ENCODE measurements at regions not wholly inside any gene's neighbourhood (a gene's known extent, or its start where the extent isn't known, plus 50 kb on each side); places are given as distances from the start of the nearest gene placed in this dataset.
A peak's percentile ranks its signal among the peaks of the same experiment; 100 is the strongest.

- Histone ChIP-seq H3K27me3 (ENCODE audit: insufficient read depth in 3 of 3, low read length in 2 of 3) (no peaks in the 10 kb centered on the region), H3K9me3 (no peaks in the 10 kb centered on the region), H3K27ac (peak overlapping the region; percentile 63), H3K36me3 (ENCODE audit: insufficient read depth in 1 of 2, low read depth in 1 of 2) (no peaks in the 10 kb centered on the region), H3K4me3 (no peak overlapping the region), H3K4me1 (peaks cover 20% of the 10 kb centered on the region)
- no peak for TF ChIP-seq CTCF (IDR thresholded peaks at IDR 0.05)
- intact Hi-C loops (cut with DNase I): no loop called here
- ATAC-seq (no peak), DNase-seq (peak in 1 of 2 donors; percentile 48)
- WGBS, 3 donors: 72 to 83% (median 78%) methylated on average over 10 of the region's 10 CpGs
Observed at GRCh38 chr9:107740088-107740980, 250.8 kb upstream of the KLF4 start.

- no peak for TF ChIP-seq CTCF (IDR thresholded peaks at IDR 0.05)
- Histone ChIP-seq H3K27me3 (ENCODE audit: insufficient read depth in 3 of 3, low read length in 2 of 3) (no peaks in the 10 kb centered on the region), H3K4me3 (no peak overlapping the region), H3K36me3 (ENCODE audit: insufficient read depth in 1 of 2, low read depth in 1 of 2) (no peaks in the 10 kb centered on the region), H3K4me1 (peaks cover 24% of the 10 kb centered on the region), H3K27ac (peak overlapping the region; percentile 63), H3K9me3 (no peaks in the 10 kb centered on the region)
- ATAC-seq (peak; percentile 74 to 85 (median 84)), DNase-seq (peak; percentile 70 to 80)
- intact Hi-C loops (cut with DNase I): no loop called here
- 19 to 38% (median 21%) methylated on average over 12 of the region's 12 CpGs for WGBS, 3 donors
Observed at GRCh38 chr9:107739601-107740082, 250.1 kb upstream of the KLF4 start.

GRCh38 chr9:107738789-107739188 lies 249.2 kb upstream of the KLF4 start:
- H3K27me3 ChIP-seq (ENCODE audit: insufficient read depth in 3 of 3, low read length in 2 of 3): no peaks in the 10 kb centered on the region
- intact Hi-C loops (cut with DNase I): no loop called here
- peak in 1 of 2 donors; percentile 21 for DNase-seq
- peaks cover 33% of the 10 kb centered on the region for H3K4me1 ChIP-seq
- no peaks in the 10 kb centered on the region for H3K9me3 ChIP-seq
- WGBS, 3 donors: 89 to 90% (median 90%) methylated on average over 2 of the region's 2 CpGs
- H3K36me3 ChIP-seq (ENCODE audit: insufficient read depth in 1 of 2, low read depth in 1 of 2): no peaks in the 10 kb centered on the region
- ATAC-seq: peak; percentile 32 to 50 (median 46)
- H3K4me3 ChIP-seq: no peak overlapping the region
- TF ChIP-seq CTCF (IDR thresholded peaks at IDR 0.05): no peak
- H3K27ac ChIP-seq: peak overlapping the region; percentile 63

GRCh38 chr9:107737987-107738743 lies 248.6 kb upstream of the KLF4 start:
- Histone ChIP-seq H3K9me3 (no peaks in the 10 kb centered on the region), H3K27me3 (ENCODE audit: insufficient read depth in 3 of 3, low read length in 2 of 3) (no peaks in the 10 kb centered on the region), H3K27ac (peak overlapping the region; percentile 63), H3K4me3 (no peak overlapping the region), H3K36me3 (ENCODE audit: insufficient read depth in 1 of 2, low read depth in 1 of 2) (no peaks in the 10 kb centered on the region), H3K4me1 (peaks cover 39% of the 10 kb centered on the region)
- 62 to 69% (median 64%) methylated on average over 17 of the region's 17 CpGs for WGBS, 3 donors
- intact Hi-C loops (cut with DNase I): no loop called here
- DNase-seq: peak; percentile 79 to 88
- ATAC-seq: peak; percentile 9 to 59 (median 34)
- no peak for TF ChIP-seq CTCF (IDR thresholded peaks at IDR 0.05)
